UCSD-AML1 (cell line): ENCODE measurements at regions not wholly inside any gene's neighbourhood (a gene's known extent, or its start where the extent isn't known, plus 50 kb on each side); places are given as distances from the start of the nearest gene placed in this dataset.

ENCODE experiments used
- DNase-seq: peaks from one replicate; lab custom pipeline; 2025; ENCODE audit not compliant: unreplicated experiment; lab: John Stamatoyannopoulos, UW

DNA sequence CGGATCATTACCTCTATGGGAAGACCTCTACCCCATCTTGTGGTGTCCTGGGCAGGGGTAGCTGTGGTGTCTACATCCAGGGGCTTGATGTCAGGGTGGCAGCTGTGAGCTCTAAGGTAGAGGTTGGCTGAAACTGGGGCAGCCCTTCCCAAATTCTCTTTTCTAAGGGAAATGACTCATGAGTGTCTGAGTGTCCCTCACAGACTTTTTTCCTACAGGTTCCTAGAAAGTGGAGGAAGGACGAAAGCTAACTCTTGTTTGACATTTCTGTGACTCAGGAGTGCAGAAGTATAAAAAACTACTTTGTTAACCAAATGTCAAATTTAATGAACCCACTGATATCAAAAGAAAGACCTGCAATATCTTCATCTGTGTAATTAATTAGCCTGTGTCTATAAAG lies 481.5 kb downstream of the PDCD6IP start:
- no peak for DNase-seq

GRCh38 chr3:34283751-34284150 lies 485.3 kb downstream of the PDCD6IP start:
- no peak for DNase-seq

DNA sequence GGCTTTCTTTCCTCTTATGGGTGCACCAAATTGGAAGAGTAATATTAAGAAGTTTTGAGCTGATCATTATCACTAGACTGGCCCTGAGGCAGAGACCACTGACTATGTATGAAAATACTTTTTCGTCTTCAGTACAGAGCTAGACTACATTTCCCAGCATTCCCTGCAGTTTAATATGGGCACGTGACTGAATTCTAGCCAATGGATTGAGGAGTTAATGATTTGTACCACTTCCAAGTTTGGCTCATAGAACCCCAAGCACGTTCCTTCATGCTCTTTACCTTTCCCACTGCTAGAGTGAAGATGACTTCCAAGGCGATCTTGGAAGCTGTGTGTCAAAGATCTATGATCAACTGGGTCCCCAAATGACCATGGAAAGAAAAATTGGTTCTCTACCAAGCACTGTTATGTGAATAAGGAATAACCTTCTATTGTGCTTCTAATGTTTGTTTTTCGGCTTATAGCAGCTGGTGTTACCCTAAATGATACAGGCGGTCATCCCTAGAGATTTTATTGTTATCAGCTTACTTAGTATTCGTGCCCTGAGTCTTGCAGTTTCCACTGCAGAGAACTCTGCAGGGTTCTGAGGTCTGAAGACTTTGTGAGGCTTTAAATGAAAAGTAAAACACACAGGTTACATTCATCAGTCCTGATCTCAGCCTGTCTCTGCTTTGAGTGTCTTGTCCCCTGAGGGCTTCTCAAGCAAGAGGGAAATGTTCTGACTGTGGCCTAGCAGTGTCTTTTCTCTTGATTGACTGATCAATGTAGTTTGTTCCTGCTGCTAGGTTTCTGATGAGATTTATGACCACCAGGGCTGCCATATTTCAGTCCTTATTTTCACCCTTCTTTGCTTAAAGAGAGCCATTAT lies 486.8 kb downstream of the PDCD6IP start:
- no peak for DNase-seq

GRCh38 chr3:34285827-34286188 lies 487.4 kb downstream of the PDCD6IP start:
- DNase-seq = no peak

DNA sequence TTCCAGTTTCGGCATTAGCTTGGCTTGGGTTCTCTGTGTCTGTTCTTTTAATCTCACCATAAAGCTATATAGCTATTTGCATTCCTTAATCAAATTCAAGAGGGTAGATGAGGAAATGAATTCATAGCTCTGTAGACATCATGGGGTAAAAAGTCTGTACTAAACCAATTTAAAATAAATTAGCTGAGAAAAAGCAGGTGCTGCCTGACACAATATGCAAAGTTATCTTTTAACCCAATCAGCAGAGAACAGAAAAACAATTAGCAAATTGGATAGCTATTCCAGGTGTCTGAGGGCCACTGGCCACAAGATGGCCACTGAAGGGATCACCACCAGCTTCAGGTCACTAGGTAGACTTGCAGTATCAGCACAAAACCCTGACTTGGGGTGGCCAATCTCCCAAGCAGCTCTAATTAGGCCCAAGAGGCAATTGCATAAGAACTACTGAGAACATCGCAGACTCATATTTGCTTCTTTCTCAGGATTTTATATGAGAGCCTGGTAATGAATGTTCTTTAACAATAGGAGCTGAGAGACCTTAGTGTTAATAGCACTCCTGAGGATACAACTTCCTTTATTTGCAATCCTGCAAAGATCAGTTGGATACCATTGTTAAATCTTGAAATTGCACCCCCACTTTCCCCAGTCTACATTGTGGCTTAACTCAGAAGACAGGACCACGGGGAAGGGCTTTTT lies 494.3 kb downstream of the PDCD6IP start:
- DNase-seq = no peak

GRCh38 chr3:34294240-34294639 lies 495.8 kb downstream of the PDCD6IP start:
- DNase-seq = no peak

DNA sequence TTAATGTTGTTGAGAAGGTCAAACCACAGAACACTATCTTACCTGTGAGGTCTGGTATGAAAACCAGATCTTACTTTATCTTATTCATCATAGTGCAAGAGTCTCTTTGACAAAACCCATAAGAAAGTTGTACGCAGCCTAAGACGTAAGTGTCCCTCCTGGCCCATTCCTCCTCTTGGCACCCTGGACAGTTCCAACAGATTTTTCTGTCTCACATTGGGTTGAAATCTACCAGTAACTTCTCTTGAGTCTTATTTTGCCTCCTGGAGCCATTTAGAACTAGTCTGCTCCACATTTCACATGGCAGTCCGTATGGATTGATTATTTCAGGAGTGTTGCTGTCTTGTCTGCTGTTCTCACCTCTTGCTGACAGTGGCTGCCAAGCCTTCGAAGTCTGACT lies 498.4 kb downstream of the PDCD6IP start:
- DNase-seq = no peak

DNA sequence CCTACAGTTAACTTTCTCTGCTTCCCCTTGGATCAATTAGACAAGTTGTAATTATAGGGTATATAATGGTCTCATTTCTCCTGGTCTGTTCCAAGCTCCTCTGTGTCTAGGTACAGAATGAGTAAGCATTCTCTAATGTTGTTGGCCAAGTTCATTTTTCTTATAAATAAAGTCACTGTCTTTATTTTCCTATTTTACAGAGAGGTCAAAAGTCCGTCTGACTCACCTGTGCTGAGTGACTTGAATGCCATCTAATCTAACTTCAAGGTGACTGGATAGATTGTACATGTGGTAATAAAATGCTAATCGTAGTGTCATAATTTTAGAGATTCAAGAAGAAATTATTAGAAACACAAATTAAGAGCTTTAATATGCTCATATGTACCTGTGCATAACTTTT lies 500.2 kb downstream of the PDCD6IP start:
- no peak for DNase-seq

DNA sequence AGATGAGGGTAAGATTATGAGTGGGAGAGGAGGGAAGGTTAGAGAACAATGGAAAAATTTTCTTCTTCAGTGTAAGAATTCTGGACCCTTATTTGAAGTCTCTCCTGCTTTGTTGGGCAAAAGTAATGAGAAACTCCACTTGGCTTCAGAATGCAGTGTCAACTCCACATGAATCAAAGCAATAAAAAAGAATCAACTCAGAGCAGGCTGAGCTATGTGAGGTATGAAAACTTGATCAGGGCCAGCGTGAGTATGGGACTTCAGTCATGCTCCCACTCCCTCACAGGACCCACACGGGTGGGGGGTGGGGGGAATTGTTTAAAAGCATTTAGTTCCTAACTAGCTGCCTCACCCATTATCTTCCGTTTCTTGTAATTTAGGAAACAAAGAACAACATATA lies 502.2 kb downstream of the PDCD6IP start:
- no peak for DNase-seq

- no peak for DNase-seq
These were observed 502.9 kb downstream of the PDCD6IP start for GRCh38 chr3:34301313-34301712.

DNA sequence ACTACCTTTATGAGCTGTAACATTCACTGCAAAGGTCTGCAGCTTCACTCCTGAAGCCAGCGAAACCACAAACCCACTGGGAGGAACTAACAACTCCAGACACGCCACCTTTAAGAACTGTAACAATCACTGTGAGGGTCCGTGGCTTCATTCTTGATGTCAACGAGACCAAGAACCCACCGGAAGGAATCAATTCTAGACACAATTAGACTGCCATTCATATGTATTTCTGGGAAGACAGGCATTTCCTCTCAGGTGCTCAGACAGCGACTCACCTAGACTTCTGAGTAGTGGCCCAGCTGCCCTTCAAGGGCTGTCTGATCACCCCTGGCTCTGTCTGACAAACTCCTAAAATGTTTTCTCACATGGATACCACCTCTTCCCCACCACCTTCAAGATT lies 506.8 kb downstream of the PDCD6IP start:
- no peak for DNase-seq

GRCh38 chr3:34312684-34313083 lies 514.3 kb downstream of the PDCD6IP start:
- DNase-seq = no peak

DNA sequence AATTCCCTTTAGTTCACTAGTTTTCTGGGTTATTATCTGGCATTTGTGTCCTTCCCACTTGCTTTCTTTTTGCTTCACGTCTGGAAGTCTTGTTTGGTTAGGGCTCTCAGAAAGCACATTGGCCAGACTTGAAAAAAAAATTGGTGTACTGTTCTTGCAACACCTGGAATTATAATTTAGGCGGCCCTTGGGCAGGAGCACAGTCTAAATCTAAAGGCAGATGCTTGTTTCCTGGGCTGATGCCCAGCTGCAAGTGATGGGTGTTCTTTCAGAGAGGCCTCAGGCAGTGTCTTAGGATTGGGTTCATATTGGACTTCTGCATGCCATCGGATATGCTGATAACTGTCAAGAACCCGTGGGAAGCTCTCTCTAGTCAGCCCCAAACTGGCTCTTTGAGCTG lies 521.5 kb downstream of the PDCD6IP start:
- DNase-seq = no peak

DNA sequence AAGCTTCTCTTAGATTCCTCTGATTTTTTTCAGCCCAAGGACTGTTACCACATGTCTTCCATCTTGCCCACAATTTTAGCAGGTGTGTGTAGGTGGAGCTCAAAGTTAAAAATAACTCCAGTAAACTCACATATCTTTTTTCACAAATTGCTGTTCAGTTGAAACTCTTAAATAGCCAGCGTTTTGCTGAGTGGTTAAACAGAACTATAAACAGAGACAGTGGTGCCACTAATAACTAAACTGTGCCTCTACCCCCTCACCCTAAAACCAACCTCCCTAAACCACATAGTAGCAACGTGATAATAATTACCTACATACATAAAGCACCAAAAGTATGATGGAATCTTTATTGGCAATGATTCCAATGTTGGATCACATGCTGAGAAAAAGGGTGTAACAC lies 525.1 kb downstream of the PDCD6IP start:
- no peak for DNase-seq

DNA sequence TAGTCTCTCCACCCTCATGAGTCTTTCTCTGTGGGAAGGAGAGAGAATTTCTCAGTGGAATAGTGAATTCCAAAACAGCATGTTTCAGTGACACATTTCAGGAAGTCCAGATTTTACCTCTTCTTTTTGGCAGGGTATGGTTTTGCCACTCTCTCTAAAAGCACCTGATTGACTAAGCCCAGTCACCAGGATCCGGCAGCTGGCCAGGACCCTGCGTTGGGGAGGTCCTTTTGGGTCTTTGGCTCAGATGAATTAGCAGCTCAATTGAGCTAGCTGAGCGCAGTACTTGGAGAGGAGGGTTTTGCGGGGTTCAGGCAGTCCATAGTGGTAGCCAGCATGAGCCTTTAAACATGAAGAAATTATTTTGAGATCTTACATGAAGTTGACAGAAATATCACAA lies 548.2 kb downstream of the PDCD6IP start:
- no peak for DNase-seq

DNA sequence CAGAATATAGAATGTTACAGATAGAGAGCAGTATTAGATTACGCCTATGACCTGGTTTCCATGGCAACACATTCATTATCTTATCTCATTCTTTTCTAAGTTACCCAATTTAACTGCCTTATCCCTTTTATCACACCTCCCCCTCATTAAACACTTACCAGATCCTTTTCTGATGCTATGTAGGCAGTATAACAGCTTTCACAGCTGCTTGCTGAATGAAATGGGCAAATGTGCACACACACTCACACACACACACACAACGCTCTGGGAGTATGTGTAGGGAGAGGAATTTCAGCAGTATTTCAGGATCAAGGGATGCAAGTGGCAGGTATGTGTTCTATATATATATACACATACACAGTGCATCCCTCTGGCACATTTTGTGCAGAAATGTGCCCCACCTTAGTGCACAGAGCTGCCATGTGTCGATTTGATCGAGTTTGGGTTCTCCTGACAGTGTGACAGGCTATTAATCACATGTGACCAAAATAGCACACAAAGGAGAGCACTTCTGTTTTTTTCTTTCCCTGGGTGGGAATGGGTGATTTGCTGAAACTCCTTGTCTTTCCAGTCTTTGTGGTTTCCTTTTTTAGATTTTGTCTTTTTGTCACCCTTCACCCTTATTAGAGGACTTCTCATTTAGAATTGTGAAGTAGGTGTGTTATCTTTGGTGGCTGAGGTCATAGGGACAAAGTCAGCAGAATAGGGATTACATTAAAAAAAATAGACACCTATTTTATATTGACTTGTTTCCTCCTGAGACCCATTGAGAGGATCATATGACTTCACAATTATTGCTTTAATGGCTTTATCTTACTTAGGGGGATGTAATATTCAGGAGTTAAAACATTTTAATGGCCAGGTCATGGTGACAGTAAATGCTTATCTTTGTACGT lies 553.7 kb downstream of the PDCD6IP start:
- DNase-seq = no peak

DNA sequence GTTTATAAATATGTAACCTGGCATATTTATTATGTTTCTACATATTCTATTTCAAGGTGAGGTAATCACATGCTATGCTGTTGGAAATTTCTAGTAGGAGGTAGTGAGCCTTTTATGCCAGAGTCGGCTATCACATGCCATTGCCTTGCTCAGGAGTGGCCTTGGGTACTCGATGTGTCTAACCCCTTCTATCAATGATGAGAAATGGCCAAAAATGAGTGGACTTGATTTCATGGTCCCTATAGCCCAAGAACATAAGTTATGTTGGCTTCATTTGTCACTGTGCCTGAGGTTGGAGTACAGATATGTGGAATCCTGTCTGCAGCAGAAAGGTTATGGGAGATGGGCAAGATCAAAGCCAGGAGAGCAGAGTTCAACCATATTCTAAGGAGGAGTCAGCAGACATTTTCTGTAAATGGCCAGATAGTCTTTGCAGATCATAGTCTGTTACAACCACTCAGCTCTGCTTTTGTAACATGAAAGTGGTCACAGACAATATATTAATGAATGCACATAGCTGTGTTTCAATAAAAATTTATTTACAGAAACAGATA lies 554.4 kb downstream of the PDCD6IP start:
- DNase-seq = no peak

GRCh38 chr3:34357461-34357860 lies 559.0 kb downstream of the PDCD6IP start:
- DNase-seq = no peak

GRCh38 chr3:34359064-34359463 lies 560.6 kb downstream of the PDCD6IP start:
- DNase-seq = no peak

- DNase-seq = no peak
These were observed 562.3 kb downstream of the PDCD6IP start for GRCh38 chr3:34360713-34361112.

GRCh38 chr3:34361921-34362320 lies 563.5 kb downstream of the PDCD6IP start:
- no peak for DNase-seq
